HepG2 (cell line): ENCODE measurements at regions not wholly inside any gene's neighbourhood (a gene's known extent, or its start where the extent isn't known, plus 50 kb on each side); places are given as distances from the start of the nearest gene placed in this dataset.

Experiments
- ATAC-seq: fragments of 200-7000 bp; cut with Tn5 transposase; 3 replicates; pipeline ENCODE4 v1.9.1; 2020; ENCODE audit warnings: mild to moderate bottlenecking, moderate library complexity
- BruUV-seq: library from RNA; stranded (reverse); fragments of 400-500 nt; replicated peaks from 2 replicates; lab custom pipeline; 2021; lab: Mats Ljungman, UMichigan
- CTCF ChIA-PET: fragments of 300-600 bp; formaldehyde crosslinking; extraction: SDS; loops from one replicate; lab custom pipeline; 2021; ENCODE audit warnings: low total read pairs, inconsistent platforms, low intra/inter-chr PET ratio; lab: Yijun Ruan, JAX
- POLR2A ChIA-PET: fragments of 350-600 bp; sonication (Branson Sonifier 250); formaldehyde crosslinking; loops from one replicate; lab custom pipeline; 2020; ENCODE audit warnings: antibody characterized with exemption, inconsistent platforms; lab: Yijun Ruan, JAX
- DNase-seq: peaks from one replicate; pipeline ENCODE4 v3.0.0-alpha.2; 2015; ENCODE audit warnings: low spot score
- FAIRE-seq: peaks from 3 replicates; lab custom pipeline; 2011; peaks lifted over from hg19 to GRCh38; lab: Jason Lieb, UNC
- H2AFZ ChIP-seq: one replicate; pipeline ENCODE4 v1.6.1; 2011; ENCODE audit warnings: low read length, inconsistent platforms
- H3K27ac ChIP-seq: fragments of 300-600 bp; 3 replicates; pipeline ENCODE4 v1.8.0; 2011; ENCODE audit warnings: mixed run types, mild to moderate bottlenecking, mixed read lengths, low read length, inconsistent platforms; ENCODE audit not compliant: insufficient read depth; ENCODE audit errors: extremely low read length
- H3K27me3 ChIP-seq, 2 experiments: fragments of 200-600 bp in 1 of 2; 2 replicates in 1 of 2; 3 replicates in 1 of 2; pipeline versions ENCODE4 v1.6.0 to v1.8.0; 2011; ENCODE audit warnings: low read length in 2 of 2, mild to moderate bottlenecking in 2 of 2, moderate library complexity in 2 of 2, inconsistent platforms in 1 of 2; ENCODE audit not compliant: insufficient read depth in 2 of 2, control insufficient read depth in 1 of 2
- H3K36me3 ChIP-seq, 2 experiments: fragments of 200-600 bp in 1 of 2; replicated peaks in 1 of 2; 2 replicates in 1 of 2; 3 replicates in 1 of 2; pipeline versions ENCODE4 v1.5.1 to v1.8.0; 2011; ENCODE audit warnings: low read length in 2 of 2, inconsistent platforms in 1 of 2; ENCODE audit not compliant: insufficient read depth in 2 of 2, control insufficient read depth in 1 of 2
- H3K4me1 ChIP-seq: 2 replicates; pipeline ENCODE4 v1.5.1; 2012; ENCODE audit warnings: low read length, inconsistent platforms; ENCODE audit not compliant: insufficient read depth
- H3K4me2 ChIP-seq: 2 replicates; pipeline ENCODE4 v1.6.0; 2011; ENCODE audit warnings: low read depth, low read length, inconsistent platforms
- H3K4me3 ChIP-seq, 3 experiments: fragments of 200-600 bp in 1 of 3; sonication (generic), shearing (Covaris generic) in 1 of 3; replicated peaks in 1 of 3; 2 replicates each; pipeline ENCODE4 v1.5.1; 2011 to 2016; ENCODE audit warnings: low read length in 3 of 3, inconsistent platforms in 2 of 3, low read depth in 2 of 3, mild to moderate bottlenecking in 2 of 3, control low read depth in 1 of 3, mixed read lengths in 1 of 3; ENCODE audit not compliant: insufficient read depth in 1 of 3
- H3K79me2 ChIP-seq: one replicate; pipeline ENCODE4 v1.6.1; 2011; ENCODE audit warnings: low read length, inconsistent platforms; ENCODE audit not compliant: insufficient read depth
- H3K9ac ChIP-seq: 2 replicates; pipeline ENCODE4 v1.6.0; 2011; ENCODE audit warnings: mild to moderate bottlenecking, low read depth, low read length, inconsistent platforms; ENCODE audit not compliant: insufficient read depth
- H3K9me3 ChIP-seq: 2 replicates; pipeline ENCODE4 v1.5.1; 2012; ENCODE audit warnings: mild to moderate bottlenecking, low read length
- H4K20me1 ChIP-seq: 2 replicates; pipeline ENCODE4 v1.6.0; 2011; ENCODE audit warnings: inconsistent platforms, mild to moderate bottlenecking, low read length, moderate library complexity; ENCODE audit not compliant: insufficient read depth
- GLI4 ChIP-seq: sonication (generic); formaldehyde crosslinking; IDR thresholded peaks from 2 replicates; pipeline ENCODE4 v1.5.1; 2020; ENCODE audit warnings: missing genetic modification reagents, mild to moderate bottlenecking, moderate library complexity, borderline replicate concordance
- NONO ChIP-seq, 2 experiments: fragments of 450-650 bp in 1 of 2; sonication (generic) in 1 of 2; formaldehyde crosslinking in 1 of 2; IDR thresholded peaks in 1 of 2; conservative IDR thresholded peaks in 1 of 2; 2 replicates each; pipeline versions ENCODE4 v1.6.1 to v1.8.0; 2017 to 2022; ENCODE audit warnings: mild to moderate bottlenecking in 1 of 2, missing genetic modification reagents in 1 of 2, moderate library complexity in 1 of 2
- PCBP2 ChIP-seq: fragments of 200-400 bp; formaldehyde crosslinking; optimal IDR thresholded peaks from 2 replicates; pipeline ENCODE3; 2018; ENCODE audit warnings: low read length, low read depth; ENCODE audit not compliant: poor library complexity, severe bottlenecking
- ZFP37 ChIP-seq: sonication (generic); formaldehyde crosslinking; IDR thresholded peaks from 2 replicates; pipeline ENCODE4 v1.4.0; 2020; ENCODE audit warnings: missing genetic modification reagents, borderline replicate concordance
- ZFP90 ChIP-seq: sonication (generic); formaldehyde crosslinking; IDR thresholded peaks from 2 replicates; pipeline ENCODE4 v1.8.0; 2022; ENCODE audit warnings: missing genetic modification reagents, mild to moderate bottlenecking, inconsistent platforms, borderline replicate concordance
- WGBS: methylation state at CpG from one replicate; pipeline ENCODE4 v1.1.6; 2017; ENCODE audit warnings: low lambda C conversion rate; 5-methylcytosine and 5-hydroxymethylcytosine counted together
- in situ Hi-C: cut with HindIII; loops from 2 replicates; pipeline ENCODE4 v1.10.0; 2017; ENCODE audit warnings: low pct_unique_long_range_greater_than_20kb; ENCODE audit not compliant: extremely low pct_ligation_motif_present
- intact Hi-C: fragments of 100-400 bp; cut with micrococcal nuclease; formaldehyde crosslinking; loops from one replicate; pipeline ENCODE4 v1.10.0; 2022; ENCODE audit not compliant: unreplicated experiment
- TF ChIP-seq, protein P1 (sequence below): sonication (generic); formaldehyde crosslinking; IDR thresholded peaks from 2 replicates; pipeline ENCODE4 v1.5.0; 2020; ENCODE audit warnings: mild to moderate bottlenecking, missing genetic modification reagents, borderline replicate concordance

- 7% methylated on average over 2 of the region's 2 CpGs for WGBS
- Histone ChIP-seq H4K20me1 (no peaks in the 10 kb centered on the region), H3K79me2 (no peaks in the 10 kb centered on the region), H3K9me3 (no peaks in the 10 kb centered on the region), H3K4me1 (no peaks in the 10 kb centered on the region), H3K9ac (no peak overlapping the region), H3K36me3 (no peaks in the 10 kb centered on the region), H2AFZ (no peak overlapping the region), H3K4me3 (no peak overlapping the region), H3K27me3 (no peaks in the 10 kb centered on the region), H3K27ac (no peak overlapping the region), H3K4me2 (no peak overlapping the region)
- in situ Hi-C loops: no loop called here
- TF ChIP-seq NONO (IDR thresholded peaks at IDR 0.05): no peak
- TF ChIP-seq NONO (CRISPR knock-in tag; conservative IDR thresholded peaks at IDR 0.05): no peak
- TF ChIP-seq, protein P1, sequence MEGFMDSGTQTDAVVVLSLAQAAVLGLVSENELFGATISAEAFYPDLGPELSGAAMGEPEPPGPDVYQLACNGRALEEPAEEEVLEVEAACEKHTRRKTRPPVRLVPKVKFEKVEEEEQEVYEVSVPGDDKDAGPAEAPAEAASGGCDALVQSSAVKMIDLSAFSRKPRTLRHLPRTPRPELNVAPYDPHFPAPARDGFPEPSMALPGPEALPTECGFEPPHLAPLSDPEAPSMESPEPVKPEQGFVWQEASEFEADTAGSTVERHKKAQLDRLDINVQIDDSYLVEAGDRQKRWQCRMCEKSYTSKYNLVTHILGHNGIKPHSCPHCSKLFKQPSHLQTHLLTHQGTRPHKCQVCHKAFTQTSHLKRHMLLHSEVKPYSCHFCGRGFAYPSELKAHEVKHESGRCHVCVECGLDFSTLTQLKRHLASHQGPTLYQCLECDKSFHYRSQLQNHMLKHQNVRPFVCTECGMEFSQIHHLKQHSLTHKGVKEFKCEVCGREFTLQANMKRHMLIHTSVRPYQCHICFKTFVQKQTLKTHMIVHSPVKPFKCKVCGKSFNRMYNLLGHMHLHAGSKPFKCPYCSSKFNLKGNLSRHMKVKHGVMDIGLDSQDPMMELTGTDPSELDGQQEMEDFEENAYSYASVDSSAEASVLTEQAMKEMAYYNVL (CRISPR knock-in tag): no peak
- TF ChIP-seq ZFP37: no peak
- TF ChIP-seq PCBP2: no peak
- no peak for TF ChIP-seq GLI4 (CRISPR knock-in tag)
- TF ChIP-seq ZFP90 (CRISPR knock-in tag): no peak
- intact Hi-C loops: no loop called here
- DNase-seq (no peak), FAIRE-seq (no peak), ATAC-seq (no peak)
- ChIA-PET CTCF (no interaction called here), POLR2A (no interaction called here)
- BruUV-seq: no TSS peak
These were observed 157.7 kb upstream of the EYA4 start for GRCh38 chr6:133083248-133083967.
